Upper lobe of left lung (tissue), 6 donors: ENCODE measurements at regions not wholly inside any gene's neighbourhood (a gene's known extent, or its start where the extent isn't known, plus 50 kb on each side); places are given as distances from the start of the nearest gene placed in this dataset.

ENCODE experiments used
- ATAC-seq, 2 donors: fragments of 200-7000 bp; cut with Tn5 transposase; one replicate each; pipeline ENCODE4 v1.9.1; 2022; ENCODE audit warnings: mild to moderate bottlenecking in 2 of 2, moderate library complexity in 2 of 2; ENCODE audit not compliant: low FRiP score in 2 of 2
- DNase-seq, 2 donors: peaks; one replicate each; pipeline ENCODE4 v3.0.0-alpha.2; 2019 to 2020
- H3K27ac ChIP-seq, 4 donors: fragments of 200-600 bp; sonication (generic); one replicate each; pipeline ENCODE4 v1.5.1; 2016 to 2019
- H3K27me3 ChIP-seq, 4 donors: fragments of 200-600 bp; sonication (generic); one replicate each; pipeline ENCODE4 v1.5.1; 2017 to 2019
- H3K36me3 ChIP-seq, 4 donors: fragments of 200-600 bp; sonication (generic); one replicate each; pipeline ENCODE4 v1.5.1; 2016 to 2019
- H3K4me1 ChIP-seq, 4 donors: fragments of 200-600 bp; sonication (generic); one replicate each; pipeline ENCODE4 v1.5.1; 2018 to 2019
- H3K4me3 ChIP-seq, 4 donors: fragments of 200-600 bp; sonication (generic); one replicate each; pipeline ENCODE4 v1.5.1; 2017 to 2019; ENCODE audit warnings: mild to moderate bottlenecking in 2 of 4, moderate library complexity in 1 of 4
- H3K9me3 ChIP-seq, 4 donors: fragments of 200-600 bp; sonication (generic); one replicate each; pipeline ENCODE4 v1.5.1; 2018 to 2019
- EP300 ChIP-seq, 4 donors: sonication (generic); formaldehyde crosslinking; IDR thresholded peaks; one replicate each; pipeline ENCODE4 v1.5.1; 2017; ENCODE audit warnings: antibody characterized with exemption in 4 of 4, control low read depth in 2 of 4
- POLR2A ChIP-seq, 4 donors: fragments of 450-650 bp; IDR thresholded peaks; one replicate each; pipeline ENCODE4 v1.5.1; 2016 to 2017; ENCODE audit warnings: antibody characterized with exemption in 4 of 4, mild to moderate bottlenecking in 2 of 4
- POLR2AphosphoS5 ChIP-seq, 2 donors: sonication (generic); formaldehyde crosslinking; IDR thresholded peaks; one replicate each; pipeline ENCODE4 v1.5.1; 2017; ENCODE audit warnings: antibody characterized with exemption in 2 of 2
- WGBS, 2 donors: methylation state at CpG; one replicate each; pipeline ENCODE4 v1.1.5; 2017 to 2018; 5-methylcytosine and 5-hydroxymethylcytosine counted together
- TF ChIP-seq, protein P1 (sequence below), 6 experiments: fragments of 450-650 bp in 4 of 6; fragments of 200-600 bp in 2 of 6; sonication (generic) in 2 of 6; IDR thresholded peaks; one replicate each; pipeline ENCODE4 v1.5.1; 2016 to 2019; ENCODE audit warnings: antibody characterized with exemption in 6 of 6
- donor health status: DM: no; HTN: no; CAD: no; lungs with moderate emphysema.
- donor health status: DM: no; HTN: yes; CAD: no; lungs with severe emphysema.

DNA sequence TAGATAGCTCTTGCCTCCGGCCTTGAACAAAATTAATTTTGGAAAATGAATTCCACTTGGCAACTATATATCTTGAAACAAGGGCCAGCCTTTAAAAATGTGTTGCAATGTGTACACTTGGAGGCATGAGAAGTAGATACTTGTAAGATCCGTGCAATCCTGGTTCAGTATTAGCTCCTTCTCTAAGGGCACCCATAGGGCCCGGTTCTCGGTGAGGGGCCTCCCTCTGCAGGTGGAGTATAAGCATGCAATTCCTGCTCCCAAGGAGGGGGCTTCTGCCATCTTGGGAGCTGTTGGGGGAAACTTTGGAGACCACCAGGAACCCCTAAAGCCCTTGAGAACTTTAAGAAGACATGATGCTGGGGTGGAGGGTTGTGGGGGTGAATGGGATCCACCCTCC lies 388.7 kb upstream of the RGMA start:
- WGBS, 2 donors, result 52 to 55% methylated on average over 4 of the region's 4 CpGs
- ATAC-seq (peak; percentile 52 to 76), DNase-seq (peak in 1 of 2 donors; percentile 62)

DNA sequence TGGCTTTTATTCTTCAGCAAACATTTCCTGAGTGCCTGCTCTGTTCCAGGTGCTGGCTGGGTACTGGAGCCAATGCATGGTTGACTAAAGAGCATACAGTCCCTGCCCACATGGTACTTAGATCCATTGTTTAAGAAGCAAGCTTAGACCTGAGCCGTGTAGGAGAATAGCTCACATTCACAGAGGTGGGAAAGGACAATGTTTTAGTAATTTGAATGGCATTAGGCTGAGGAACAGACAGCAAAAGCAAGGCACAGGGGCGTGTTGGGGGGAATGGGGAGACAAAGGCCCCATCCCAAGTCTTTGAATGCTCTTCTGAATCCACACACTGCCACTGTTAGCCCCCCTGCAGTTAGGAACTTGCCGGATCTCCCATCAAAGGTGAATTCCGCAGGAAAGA lies 388.2 kb upstream of the RGMA start:
- Histone ChIP-seq H3K4me1 (no peaks in the 10 kb centered on the region), H3K36me3 (no peaks in the 10 kb centered on the region), H3K27ac (no peak overlapping the region), H3K4me3 (no peak overlapping the region), H3K27me3 (no peaks in the 10 kb centered on the region), H3K9me3 (no peaks in the 10 kb centered on the region)
- TF ChIP-seq POLR2A (IDR thresholded peaks at IDR 0.05) (no peak), EP300 (IDR thresholded peaks at IDR 0.05) (no peak), POLR2AphosphoS5 (IDR thresholded peaks at IDR 0.05) (no peak)
- TF ChIP-seq, protein P1, sequence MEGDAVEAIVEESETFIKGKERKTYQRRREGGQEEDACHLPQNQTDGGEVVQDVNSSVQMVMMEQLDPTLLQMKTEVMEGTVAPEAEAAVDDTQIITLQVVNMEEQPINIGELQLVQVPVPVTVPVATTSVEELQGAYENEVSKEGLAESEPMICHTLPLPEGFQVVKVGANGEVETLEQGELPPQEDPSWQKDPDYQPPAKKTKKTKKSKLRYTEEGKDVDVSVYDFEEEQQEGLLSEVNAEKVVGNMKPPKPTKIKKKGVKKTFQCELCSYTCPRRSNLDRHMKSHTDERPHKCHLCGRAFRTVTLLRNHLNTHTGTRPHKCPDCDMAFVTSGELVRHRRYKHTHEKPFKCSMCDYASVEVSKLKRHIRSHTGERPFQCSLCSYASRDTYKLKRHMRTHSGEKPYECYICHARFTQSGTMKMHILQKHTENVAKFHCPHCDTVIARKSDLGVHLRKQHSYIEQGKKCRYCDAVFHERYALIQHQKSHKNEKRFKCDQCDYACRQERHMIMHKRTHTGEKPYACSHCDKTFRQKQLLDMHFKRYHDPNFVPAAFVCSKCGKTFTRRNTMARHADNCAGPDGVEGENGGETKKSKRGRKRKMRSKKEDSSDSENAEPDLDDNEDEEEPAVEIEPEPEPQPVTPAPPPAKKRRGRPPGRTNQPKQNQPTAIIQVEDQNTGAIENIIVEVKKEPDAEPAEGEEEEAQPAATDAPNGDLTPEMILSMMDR (IDR thresholded peaks at IDR 0.05), result no peak
- DNase-seq (no peak), ATAC-seq (no peak)
- 38 to 40% methylated on average over 4 of the region's 4 CpGs for WGBS, 2 donors

More for the DNA sequence above, 388.7 kb upstream of the RGMA start:
- Histone ChIP-seq H3K4me1 (no peaks in the 10 kb centered on the region), H3K27me3 (no peaks in the 10 kb centered on the region), H3K27ac (no peak overlapping the region), H3K9me3 (no peaks in the 10 kb centered on the region), H3K36me3 (no peaks in the 10 kb centered on the region), H3K4me3 (no peak overlapping the region)
- TF ChIP-seq EP300 (IDR thresholded peaks at IDR 0.05), result no peak
- TF ChIP-seq, protein P1 (IDR thresholded peaks at IDR 0.05), result peak in 3 of 6 experiments; percentile 12 to 37 (median 27)

DNA sequence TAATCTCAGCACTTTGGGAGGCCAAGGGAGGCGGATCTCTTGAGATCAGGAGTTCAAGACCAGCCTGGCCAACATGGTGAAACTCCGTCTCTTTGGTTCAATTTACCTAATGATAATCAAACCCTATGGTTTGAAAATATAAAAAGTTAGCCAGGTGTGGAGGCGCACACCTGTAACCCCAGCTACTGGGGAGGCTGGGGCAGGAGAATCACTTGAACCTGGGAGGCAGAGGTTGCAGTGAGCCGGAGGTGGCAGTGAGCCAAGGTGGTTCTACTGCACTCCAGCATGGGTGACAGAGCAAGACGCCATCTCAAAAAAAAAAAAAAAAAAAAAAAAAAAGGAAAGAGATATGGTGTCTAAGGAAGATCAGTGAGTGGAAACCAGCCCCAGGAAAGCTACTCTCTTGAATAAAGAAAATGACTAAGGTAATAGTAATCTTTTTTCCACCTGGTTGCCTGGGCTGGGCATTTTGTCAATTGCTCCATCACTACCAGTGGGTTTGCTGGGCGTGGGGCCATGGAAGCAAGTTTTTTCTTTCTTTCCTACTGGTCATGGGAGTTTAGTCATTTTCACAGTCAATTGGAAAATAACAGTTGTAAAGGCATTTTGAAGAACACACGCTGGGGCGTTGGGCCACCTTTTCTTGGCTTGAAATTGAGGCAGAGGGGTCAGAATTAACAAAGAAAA lies 387.6 kb upstream of the RGMA start:
- H3K4me1 ChIP-seq, result no peaks in the 10 kb centered on the region
- H3K27ac ChIP-seq, result no peak overlapping the region
- no peak for ATAC-seq
- TF ChIP-seq, protein P1 (IDR thresholded peaks at IDR 0.05), result no peak
- TF ChIP-seq EP300 (IDR thresholded peaks at IDR 0.05), result no peak
- no peak for TF ChIP-seq POLR2A (IDR thresholded peaks at IDR 0.05)
- TF ChIP-seq POLR2AphosphoS5 (IDR thresholded peaks at IDR 0.05), result no peak
- no peaks in the 10 kb centered on the region for H3K9me3 ChIP-seq
- no peak overlapping the region for H3K4me3 ChIP-seq
- no peaks in the 10 kb centered on the region for H3K36me3 ChIP-seq
- no peaks in the 10 kb centered on the region for H3K27me3 ChIP-seq
- WGBS, 2 donors, result 66 to 71% methylated on average over 8 of the region's 8 CpGs
- no peak for DNase-seq

DNA sequence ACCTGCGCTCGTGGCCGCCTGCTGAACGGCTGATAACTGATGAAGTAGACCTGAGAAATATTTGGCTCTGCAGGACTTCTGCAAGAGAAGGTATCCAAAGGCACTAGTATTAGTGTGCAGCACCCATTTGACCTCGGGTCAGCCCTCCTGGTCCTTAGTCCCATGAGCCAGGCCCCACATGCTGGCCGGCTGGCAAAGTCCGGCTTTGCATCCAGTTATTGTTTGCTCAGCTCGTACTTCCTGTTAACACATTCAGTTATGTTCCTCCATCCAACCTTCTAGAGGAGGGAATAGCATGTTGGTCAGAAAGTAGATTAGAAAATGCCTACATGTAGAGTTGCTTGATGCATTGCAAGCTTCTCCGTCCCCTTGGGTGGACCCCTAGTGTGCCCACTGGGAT lies 385.7 kb upstream of the RGMA start:
- 66 to 72% methylated on average over 8 to 9 of the region's 9 CpGs for WGBS, 2 donors
- Histone ChIP-seq H3K9me3 (no peaks in the 10 kb centered on the region), H3K4me3 (no peak overlapping the region), H3K27me3 (no peaks in the 10 kb centered on the region), H3K4me1 (no peaks in the 10 kb centered on the region), H3K27ac (no peak overlapping the region), H3K36me3 (no peaks in the 10 kb centered on the region)
- no peak for ATAC-seq
- TF ChIP-seq, protein P1 (IDR thresholded peaks at IDR 0.05), result no peak
- no peak for TF ChIP-seq POLR2A (IDR thresholded peaks at IDR 0.05)
- no peak for TF ChIP-seq POLR2AphosphoS5 (IDR thresholded peaks at IDR 0.05)
- TF ChIP-seq EP300 (IDR thresholded peaks at IDR 0.05), result no peak
- DNase-seq, result no peak

DNA sequence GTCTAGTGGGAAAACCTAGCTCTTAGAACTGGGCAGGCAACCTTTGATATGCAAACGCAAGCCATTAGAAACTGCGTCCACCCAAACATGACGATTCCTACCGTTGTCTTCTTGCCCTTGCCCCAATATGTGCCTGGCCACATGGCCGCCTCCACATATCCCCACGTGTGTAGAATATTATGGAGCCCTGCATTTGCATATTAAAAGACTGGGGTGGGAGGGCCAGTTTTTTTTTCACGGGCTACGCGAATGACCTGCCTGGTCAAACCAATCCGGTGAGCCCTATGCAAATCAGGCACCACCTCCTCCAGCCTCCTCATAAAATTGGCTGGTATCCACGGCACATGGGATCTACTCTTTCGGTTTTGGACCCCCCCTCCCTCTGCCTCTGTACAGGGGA lies 381.0 kb upstream of the RGMA start:
- Histone ChIP-seq H3K27me3 (no peaks in the 10 kb centered on the region), H3K4me1 (no peaks in the 10 kb centered on the region), H3K27ac (no peak overlapping the region), H3K9me3 (no peaks in the 10 kb centered on the region), H3K36me3 (no peaks in the 10 kb centered on the region), H3K4me3 (no peak overlapping the region)
- DNase-seq (no peak), ATAC-seq (no peak)
- no peak for TF ChIP-seq EP300 (IDR thresholded peaks at IDR 0.05)
- TF ChIP-seq POLR2AphosphoS5 (IDR thresholded peaks at IDR 0.05), result no peak
- TF ChIP-seq, protein P1 (IDR thresholded peaks at IDR 0.05), result no peak
- no peak for TF ChIP-seq POLR2A (IDR thresholded peaks at IDR 0.05)
- 83 to 90% methylated on average over 12 of the region's 12 CpGs for WGBS, 2 donors
